Stimulated activated CD4-positive, alpha-beta T cell treated with anti-CD3 and anti-CD28 coated beads, TNF-alpha, amount 100 ng/mL, for 24 hours (primary cell): ENCODE measurements at regions not wholly inside any gene's neighbourhood (a gene's known extent, or its start where the extent isn't known, plus 50 kb on each side); places are given as distances from the start of the nearest gene placed in this dataset.

Experiments
- DNase-seq, 3 experiments: peaks; one replicate each; pipeline ENCODE4 v3.0.0-alpha.2; 2020; ENCODE audit warnings: low read depth in 3 of 3

GRCh38 chr16:72511171-72511570 lies 339.2 kb upstream of the PMFBP1 start:
- no peak for DNase-seq

- DNase-seq: no peak
Observed at GRCh38 chr16:72508191-72508590, 336.2 kb upstream of the PMFBP1 start.

- no peak for DNase-seq
Observed at GRCh38 chr16:72502594-72503005, 330.6 kb upstream of the PMFBP1 start.

- peak; percentile 4 to 22 (median 5) for DNase-seq
Observed at GRCh38 chr16:72501739-72502593, 330.0 kb upstream of the PMFBP1 start.

GRCh38 chr16:72500545-72500944 lies 328.6 kb upstream of the PMFBP1 start:
- DNase-seq: no peak

GRCh38 chr16:72493716-72494415 lies 321.9 kb upstream of the PMFBP1 start:
- DNase-seq: no peak

- no peak for DNase-seq
Observed at GRCh38 chr16:72487283-72487682, 315.3 kb upstream of the PMFBP1 start.

- DNase-seq: no peak
Observed at GRCh38 chr16:72482695-72483094, 310.7 kb upstream of the PMFBP1 start.

- no peak for DNase-seq
Observed at GRCh38 chr16:72481419-72481818, 309.5 kb upstream of the PMFBP1 start.

GRCh38 chr16:72480911-72481310 lies 309.0 kb upstream of the PMFBP1 start:
- no peak for DNase-seq

- no peak for DNase-seq
Observed at GRCh38 chr16:72475688-72476087, 303.7 kb upstream of the PMFBP1 start.

GRCh38 chr16:72474501-72475123 lies 302.7 kb upstream of the PMFBP1 start:
- DNase-seq: no peak

GRCh38 chr16:72473631-72474030 lies 301.7 kb upstream of the PMFBP1 start:
- DNase-seq: no peak

- DNase-seq: no peak
Observed at GRCh38 chr16:72471317-72471924, 299.5 kb upstream of the PMFBP1 start.

- DNase-seq: no peak
Observed at GRCh38 chr16:72470541-72470940, 298.6 kb upstream of the PMFBP1 start.

- no peak for DNase-seq
Observed at GRCh38 chr16:72469932-72470331, 298.0 kb upstream of the PMFBP1 start.

- no peak for DNase-seq
Observed at GRCh38 chr16:72468582-72468981, 296.6 kb upstream of the PMFBP1 start.

GRCh38 chr16:72467157-72467759 lies 295.3 kb upstream of the PMFBP1 start:
- DNase-seq: no peak

GRCh38 chr16:72464597-72465368 lies 292.8 kb upstream of the PMFBP1 start:
- DNase-seq: no peak

GRCh38 chr16:72464052-72464451 lies 292.1 kb upstream of the PMFBP1 start:
- no peak for DNase-seq

GRCh38 chr16:72458035-72458434 lies 286.1 kb upstream of the PMFBP1 start:
- DNase-seq: no peak
